NCI-H1417 (cell line): ENCODE measurements at regions not wholly inside any gene's neighbourhood (a gene's known extent, or its start where the extent isn't known, plus 50 kb on each side); places are given as distances from the start of the nearest gene placed in this dataset.
"Not testable (repeated sequence)": the region's sequence is repeated elsewhere in the genome, so short reads cannot be mapped to it uniquely, and the experiment has no call there.

ENCODE experiments used
- DNase-seq, 3 experiments: peaks; one replicate each; lab custom pipeline; 2025; lab: John Stamatoyannopoulos, UW

DNA sequence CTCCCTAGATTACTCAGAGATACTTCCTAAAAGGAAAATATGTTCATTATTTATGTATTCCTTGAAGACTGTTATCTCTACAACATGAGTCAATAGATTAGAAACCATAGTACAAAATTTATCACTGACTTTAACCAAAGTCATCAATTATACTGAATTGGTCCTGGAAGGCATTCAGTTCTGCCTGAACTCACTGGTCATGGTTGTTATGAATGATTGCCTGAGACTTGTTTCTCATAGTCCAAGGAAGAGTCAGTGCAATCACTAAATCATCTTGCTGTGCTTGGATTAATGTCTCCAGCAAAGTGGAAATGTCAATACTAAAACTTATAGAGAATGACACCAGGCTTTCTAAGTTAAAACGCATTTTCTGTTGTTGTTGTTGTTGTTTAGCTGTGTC is 878.6 kb upstream of the MANEA start:
- no peak for DNase-seq

DNA sequence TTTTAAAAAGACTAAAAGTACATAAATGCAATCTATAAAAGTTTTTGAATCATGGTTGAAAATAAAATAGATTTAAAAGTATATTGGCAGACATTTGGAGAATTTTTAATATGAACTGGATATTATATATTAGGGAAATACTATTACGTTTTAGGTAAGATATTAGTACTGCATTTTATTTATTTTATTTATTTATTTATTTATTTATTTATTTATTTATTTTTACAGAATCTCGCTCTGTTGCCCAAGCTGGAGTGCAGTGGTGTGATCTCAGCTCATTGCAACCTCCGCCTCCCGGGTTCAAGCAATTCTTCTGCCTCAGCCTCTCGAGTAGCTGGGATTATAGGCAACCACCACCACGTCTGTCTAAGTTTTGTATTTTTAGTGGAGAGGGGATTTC is 890.1 kb upstream of the MANEA start:
- not testable (repeated sequence) for DNase-seq

DNA sequence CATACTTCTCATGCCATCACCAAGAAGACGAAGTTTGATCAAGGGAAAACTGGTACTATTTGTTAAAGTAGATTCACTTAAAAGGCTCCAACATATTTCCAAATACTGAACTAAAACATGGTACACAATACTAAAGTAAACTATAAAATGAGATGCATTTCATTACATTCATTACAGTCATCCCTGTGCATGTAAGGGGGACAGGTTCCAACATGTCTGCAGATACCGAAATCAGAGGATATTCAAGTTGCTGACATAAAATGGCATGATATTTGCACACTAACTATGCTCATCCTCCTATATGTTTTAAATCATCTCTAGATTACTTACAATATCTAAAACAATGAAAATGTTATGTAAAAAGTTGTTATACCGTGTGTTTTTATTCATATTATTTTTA is 893.9 kb upstream of the MANEA start:
- DNase-seq = no peak

DNA sequence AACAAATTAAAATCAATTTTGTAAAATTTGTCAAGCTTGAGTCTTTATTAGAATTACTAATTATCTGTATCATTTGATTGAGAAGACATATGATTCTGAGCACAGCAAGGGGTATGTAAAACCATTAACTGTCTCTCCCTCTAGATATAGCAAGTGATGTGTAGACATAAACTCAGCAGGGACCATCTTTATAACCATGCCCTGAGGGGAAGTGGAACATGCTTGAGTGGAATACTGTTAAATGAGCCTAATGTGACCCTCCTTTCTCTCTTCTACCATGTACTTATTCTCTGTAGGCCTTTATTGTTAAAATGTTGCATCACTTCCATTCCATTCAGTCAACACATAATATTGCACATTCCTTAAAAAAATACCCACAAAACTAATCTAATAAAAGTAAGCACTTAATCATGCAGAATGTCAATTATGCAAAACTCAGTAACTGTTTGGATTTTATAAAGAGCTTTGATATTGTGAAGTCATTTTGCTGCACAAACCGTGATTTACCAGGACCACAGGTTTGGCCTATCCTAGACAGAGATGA is 896.6 kb upstream of the MANEA start:
- DNase-seq = peak in 2 of 3 experiments; percentile 61 to 92

DNA sequence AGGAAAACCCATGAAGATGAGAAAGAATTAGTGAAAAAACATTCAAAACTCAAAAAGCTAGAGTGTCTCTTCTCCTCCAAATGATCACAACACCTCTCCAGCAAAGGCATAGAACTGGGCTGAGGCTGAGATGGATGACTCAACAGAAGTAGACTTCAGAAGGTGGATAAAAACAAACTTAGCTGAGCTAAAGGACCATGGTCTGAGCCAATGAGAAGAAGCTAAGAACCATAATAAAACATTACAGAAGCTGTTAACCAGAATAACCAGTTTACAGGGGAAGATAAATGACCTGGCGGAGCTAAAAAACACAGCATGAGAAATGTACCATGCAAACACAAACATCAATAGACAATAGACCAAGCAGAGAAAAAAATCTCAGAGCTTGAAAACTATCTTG is 904.1 kb upstream of the MANEA start:
- DNase-seq = peak in 1 of 3 experiments; percentile 45

DNA sequence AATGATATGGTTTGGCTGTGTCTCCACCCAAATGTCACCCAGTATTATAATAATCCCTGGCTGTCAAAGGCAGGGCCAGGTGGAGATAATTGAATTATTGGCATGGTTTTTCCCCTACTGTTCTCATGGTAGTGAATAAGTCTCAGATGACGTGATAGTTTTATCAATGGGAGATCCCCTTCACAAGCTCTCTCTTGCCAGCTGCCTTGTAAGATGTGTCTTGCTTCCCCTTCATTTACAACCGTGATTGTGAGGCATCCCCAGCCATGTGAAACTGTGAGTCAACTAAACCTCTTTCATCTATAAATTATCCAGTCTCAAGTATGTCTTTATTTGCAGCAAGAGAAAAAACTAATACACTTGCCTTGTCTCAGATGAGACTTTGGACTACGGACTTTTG is 907.3 kb upstream of the MANEA start:
- DNase-seq = no peak

DNA sequence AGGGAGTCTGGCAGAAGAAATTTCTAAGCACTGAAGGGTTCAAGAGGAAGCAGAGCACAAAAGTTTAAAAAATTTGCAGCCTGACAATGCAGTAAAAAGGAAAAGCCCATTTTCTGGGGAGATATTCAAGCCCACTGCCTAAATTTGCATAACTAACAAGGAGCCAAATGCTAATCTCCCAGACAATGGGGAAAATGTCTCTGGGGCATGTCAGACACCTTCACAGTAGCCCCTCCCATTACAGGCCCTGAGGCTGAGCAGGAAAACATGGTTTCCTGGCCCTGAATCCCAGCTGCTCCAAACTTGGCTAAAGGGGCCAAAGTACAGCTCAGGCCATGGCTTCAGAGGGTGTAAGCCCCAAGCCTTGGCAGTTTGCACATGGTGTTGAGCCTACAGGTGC is 908.5 kb upstream of the MANEA start:
- DNase-seq = no peak

DNA sequence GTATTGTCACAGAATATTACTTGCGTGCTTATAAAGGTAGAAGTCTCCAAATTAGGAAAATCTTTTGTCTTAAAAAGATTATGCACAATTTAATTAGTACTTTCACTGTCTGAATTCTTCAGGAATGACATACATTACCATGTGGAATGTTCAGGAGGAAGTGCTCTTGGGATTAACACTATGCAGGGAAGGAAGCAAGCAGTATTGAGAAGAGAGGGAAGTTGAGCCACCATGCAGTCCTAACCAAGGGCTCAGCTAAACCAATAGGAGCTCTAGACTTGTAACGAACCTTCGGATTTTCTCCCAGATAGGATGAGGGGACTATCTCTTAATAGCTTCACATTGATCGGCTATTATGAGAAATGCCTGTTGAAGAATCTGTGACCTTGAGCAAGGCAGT is 918.4 kb upstream of the MANEA start:
- DNase-seq = no peak

DNA sequence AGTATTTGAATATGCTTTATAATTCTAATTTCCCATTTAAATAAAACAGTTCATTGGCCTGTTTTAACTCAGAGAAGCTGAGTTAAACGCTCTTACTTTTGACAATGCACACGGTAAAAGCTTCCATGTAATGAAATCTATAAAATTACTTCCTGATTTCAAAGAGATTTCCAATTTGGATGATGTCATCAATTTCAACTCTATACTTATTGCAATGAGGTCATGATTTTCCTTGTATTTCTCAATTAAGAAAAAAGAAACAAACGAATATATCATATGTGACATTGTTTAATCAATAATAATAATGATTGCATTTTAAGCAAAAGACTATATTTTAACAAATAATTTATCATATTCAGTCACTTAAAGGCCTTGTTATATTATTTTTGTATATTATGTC is 926.1 kb upstream of the MANEA start:
- DNase-seq = no peak

DNA sequence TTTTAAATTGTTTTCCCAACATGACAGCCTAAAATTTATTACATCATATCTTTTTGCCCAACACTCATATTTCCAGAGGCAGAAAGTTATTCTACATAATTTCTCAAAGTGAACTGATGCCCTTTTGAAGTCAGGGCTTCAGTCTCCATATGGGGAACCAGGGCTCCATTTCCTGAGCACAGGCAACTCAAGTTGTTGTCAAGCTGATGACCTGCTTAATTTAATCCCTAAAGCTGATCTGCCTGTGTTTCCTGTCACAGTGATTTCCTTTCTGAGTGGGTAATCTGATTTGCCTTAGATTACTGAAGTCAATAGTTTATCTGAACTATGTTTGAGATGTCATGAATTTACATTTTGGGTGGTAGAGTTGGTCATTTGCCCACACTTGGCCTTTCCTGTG is 932.1 kb upstream of the MANEA start:
- DNase-seq = no peak

DNA sequence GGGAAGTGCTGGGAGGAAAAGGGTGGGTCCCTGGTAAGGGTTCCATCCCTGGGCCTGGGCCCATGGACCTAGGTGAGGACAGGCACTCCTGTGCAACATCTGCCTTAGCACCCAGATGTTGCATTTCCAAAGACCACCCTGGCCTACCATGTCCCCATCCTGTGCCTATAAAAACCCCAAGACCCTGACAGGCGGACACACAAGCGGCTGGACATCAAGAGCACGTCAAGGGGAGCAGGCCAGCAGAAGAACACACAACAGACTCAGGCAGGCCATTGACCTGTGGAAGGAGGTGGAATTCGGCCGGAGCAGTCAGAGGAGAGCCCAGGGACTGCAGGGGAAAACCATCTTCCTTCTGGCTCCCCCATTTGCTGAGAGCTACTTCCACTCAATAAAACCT is 937.8 kb upstream of the MANEA start:
- no peak for DNase-seq

DNA sequence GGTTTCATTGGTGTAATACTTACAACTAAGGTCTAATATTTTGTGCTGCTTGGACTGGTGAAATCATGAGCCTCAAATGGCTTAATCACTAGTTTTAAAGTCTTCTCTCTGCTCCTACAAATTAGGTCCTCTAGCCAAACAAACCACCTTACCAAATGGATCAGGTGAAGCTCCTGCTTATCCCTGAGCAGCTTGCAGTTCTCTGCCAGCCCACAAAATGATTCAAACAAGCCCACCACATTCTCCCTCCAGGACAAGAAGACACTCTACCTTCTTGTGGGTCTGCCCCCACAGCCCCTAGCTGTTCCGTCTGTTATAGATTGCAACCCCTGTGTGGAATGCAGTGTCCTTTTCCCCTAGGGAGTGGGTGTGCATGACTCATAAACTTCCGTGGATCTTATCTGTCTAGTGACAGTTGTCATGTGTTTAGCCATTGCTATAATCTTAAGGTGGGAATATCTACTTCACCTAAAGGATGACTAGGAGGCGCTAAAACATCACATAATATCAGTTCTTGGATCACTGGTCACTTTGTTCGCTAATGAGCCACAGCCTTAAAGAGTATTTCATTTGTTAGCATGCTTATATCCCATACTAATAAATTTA is 940.5 kb upstream of the MANEA start:
- peak in 2 of 3 experiments; percentile 11 to 12 for DNase-seq

DNA sequence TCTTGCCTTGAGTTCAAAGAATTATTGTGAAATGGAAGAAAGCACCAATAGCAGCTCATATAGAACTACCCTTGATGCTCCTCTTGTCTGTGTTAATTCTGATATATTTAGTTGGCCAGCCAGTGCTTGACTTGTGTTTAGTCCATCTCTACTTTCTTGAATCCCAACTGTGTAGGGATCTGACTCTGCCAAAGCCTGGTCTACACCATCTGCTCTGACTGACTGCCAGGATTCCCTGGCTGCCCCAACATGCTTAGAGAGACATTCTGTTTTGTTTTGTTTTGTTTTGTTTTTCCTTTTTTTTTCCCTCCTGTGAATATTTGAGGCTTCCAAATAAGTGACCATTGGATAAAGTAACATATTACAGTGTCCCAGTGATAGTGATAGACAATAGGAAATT is 953.7 kb upstream of the MANEA start:
- DNase-seq = no peak

DNA sequence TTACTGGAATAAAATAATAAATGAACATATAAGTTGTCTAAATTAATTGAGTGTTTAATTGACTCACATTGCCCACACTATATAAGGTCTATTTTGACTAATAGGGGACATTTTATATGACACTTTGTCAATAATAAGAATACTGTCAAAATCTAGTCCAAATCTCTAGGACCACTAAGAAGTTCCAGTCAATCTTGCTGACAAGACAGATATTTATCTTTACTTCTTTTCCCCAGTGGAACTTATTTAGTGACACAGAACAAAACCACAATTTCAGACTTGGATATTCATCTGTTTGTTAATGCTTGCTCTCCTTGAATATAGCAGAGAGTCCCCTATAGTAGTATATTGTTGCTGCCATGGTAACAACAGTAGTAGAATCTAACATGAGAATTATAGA is 954.6 kb upstream of the MANEA start:
- no peak for DNase-seq

DNA sequence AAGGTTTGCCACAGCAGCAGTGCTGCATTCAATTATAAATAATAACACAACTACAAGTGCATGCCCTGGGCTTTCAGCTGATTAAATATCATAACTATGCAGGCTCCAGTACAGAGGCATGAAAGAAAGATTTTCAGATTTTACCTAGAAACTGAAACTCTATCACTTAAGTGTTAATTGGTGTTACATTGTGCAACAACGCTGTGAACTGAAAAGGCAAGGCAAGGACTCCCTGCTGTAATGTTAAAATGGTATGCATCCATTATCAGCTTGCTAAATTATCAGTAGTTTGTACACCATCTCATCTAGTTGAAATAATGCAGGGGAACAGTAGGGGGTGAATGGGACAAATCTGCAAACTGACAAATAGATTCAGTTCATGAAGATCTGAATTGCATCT is 976.7 kb upstream of the MANEA start:
- DNase-seq = peak in 1 of 3 experiments; percentile 20

DNA sequence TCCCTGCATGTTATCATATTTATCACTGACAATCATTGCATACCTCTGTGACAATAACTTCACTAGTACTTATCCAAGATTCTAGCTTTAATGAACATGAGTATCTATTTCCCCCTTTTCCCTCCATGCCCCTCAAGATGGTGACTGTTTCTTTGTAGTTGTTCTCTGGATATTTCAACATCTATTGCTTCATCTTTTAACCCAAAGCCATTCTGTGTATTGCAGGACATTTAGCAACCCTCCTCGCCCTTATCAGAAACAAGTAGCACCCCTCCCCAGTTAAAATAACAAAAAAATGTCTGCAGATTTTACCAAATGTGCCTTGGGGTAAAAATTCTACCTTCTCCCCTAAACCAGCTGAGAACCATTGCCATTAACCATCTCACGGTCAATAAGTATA is 979.8 kb upstream of the MANEA start:
- no peak for DNase-seq

DNA sequence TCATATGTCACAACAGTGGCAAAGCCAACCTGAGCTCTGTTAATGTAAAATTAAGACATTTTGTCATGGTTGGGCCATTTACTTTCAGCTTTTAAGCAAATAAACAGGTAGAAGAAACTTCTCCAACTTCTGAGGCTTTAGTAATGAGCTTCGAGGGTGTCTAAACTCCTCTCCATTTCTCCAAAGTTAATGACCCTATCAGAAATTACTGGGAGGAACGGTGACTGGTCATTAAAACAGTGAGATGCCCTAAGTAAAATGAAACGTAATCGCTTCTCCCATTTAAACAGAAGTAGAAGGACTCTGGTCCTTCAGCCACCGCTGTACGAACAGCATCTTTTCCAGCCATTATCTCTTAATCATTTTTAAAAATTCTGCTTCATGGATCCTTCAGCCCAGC is 986.9 kb upstream of the MANEA start:
- no peak for DNase-seq

DNA sequence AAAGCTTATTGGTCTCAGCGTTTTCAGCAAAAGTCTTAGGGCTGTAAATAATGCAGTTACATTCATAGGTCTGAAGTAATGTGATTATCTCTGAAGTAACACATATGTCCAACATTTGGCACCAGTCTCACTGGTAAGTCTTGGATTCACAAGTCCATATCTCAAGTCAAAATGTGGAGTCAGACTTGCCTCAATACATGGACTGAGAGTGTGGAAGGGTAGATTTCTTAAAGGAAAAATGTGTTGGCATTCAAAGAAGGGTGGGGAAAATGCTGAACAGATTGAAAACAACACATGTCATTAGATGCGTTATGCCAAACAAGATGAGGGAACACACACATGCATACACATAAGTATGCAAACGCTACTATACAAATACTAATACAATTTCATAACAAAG is 989.0 kb upstream of the MANEA start:
- no peak for DNase-seq

DNA sequence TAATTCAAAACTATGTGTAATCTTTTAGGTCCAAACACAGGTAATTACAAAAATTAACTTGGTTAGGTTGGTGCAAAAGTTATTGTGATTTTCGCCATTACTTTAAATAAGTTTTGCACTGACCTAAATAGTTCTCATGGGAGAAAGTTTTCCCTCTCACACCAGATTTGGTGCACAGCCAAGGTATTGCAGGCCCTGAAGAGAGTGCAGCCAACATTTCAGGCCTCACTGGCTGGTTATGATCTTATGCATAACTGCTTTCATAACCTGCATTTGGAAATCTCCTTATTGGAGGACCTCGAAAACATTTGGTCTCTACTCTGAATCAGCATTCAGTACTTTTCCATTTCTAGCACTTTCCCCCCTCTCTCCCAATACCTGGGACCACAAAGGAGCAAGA is 993.1 kb upstream of the MANEA start:
- DNase-seq = no peak

DNA sequence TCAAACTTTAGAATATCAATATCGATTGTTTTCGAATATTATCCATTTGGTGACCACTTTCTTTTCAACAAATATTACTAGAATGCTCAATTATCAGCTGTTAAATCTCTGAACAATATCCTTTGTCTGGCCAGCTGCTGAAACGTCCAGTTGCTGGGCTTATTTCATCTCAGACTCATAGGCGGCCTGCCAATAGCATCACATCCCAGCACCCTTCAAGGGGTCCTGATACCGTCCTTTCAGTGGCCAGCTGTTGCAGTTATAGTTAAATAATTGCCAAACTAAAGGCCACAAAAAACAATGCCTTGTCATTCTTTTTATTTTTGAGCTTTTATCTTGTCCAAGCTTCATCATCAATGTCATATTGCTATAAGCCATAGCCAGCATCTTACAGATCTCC is 1006.8 kb upstream of the MANEA start:
- DNase-seq = no peak

DNA sequence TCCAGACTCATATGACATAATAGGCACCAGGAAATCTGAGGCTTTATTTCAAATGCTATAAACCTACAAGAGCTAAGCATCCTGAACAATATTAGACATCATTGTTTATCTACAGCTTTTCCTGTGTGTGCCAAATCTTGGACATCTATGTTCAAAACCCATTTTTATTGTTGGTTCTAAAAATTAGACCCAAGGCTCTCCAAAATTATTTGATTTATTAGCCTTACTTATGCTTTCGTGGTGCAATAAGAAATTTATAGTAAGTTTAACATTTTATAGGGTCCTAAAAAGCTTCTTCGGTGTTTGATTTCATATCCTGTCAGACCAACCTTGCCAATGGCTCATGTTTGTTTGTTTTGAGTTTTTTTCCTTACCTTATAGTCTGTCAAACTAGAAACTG is 1014.5 kb upstream of the MANEA start:
- no peak for DNase-seq

DNA sequence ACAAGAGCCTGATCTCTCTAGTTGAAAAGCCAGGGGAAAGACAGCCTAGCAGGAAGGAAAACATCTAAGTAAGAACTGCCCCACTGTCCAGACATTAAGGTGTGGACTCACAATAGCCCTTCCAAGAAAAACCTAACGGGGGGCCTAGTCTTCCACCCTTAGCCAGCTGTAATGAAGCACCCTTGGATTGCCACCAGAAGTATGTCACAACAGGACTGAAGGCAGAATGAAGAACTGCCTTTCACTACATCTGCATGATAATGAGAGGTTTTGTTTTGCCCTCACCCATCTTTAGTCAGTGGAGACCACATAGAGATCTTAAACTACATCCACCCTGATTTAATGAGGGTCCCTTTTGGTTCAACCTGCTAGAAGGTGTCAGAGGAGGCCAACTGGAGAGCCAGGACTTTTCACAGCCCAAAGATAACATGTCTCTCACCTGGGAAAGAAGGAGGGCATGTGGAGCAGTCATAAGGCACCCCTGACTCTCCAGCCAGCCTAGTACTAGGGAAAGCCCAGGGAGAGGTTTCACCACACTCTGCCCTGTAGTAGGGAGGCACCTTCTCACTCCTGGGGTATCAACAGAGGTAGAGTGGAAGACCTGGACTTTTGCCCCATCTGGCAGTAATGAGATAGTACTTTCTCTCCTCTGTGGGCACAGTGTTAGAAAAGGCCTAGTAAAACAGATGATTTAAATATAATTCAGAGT is 1017.4 kb upstream of the MANEA start:
- DNase-seq = no peak

DNA sequence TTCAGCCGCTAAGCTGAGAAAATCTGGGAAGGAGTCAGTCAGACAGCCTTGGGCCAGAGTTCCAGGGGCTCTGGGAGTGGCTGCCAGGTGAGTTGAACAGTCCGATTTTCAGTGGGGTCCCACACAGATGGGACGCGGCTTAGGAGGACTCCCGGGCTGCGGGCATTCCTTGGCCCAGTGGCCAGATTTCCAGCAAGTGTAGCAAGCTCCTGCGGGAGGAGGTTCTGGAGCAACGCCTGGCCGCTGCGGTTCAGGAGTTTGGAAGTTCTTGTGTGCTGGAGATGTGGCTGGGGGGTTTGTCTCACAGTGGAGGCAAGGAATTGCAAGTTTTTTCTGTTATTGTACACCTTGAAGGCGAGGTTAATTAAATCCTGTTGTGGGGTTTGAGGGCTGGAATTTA is 1020.1 kb upstream of the MANEA start:
- DNase-seq = not testable (repeated sequence)

DNA sequence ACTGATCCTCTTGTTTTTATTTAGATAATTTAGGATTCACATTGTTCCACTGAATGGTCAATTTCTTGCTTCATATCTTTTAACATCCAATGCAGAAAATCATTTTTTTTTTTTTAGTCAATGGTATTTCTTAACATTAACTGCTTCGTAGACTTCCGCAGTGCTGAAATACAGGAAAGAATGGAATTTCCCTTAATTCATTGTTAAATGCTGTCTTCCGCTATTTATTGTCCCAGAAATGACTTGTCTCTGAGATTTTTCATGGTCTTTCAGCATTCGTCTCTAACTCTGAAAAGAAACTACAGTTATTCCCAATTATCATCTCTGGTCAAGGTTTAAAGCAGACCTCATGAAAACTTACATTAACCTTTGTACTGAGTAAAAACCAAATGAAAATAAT is 1029.1 kb upstream of the MANEA start:
- no peak for DNase-seq
